D721Med (cell line): ENCODE measurements at regions not wholly inside any gene's neighbourhood (a gene's known extent, or its start where the extent isn't known, plus 50 kb on each side); places are given as distances from the start of the nearest gene placed in this dataset.

Experiments
- DNase-seq: peaks from one replicate; pipeline ENCODE4 v3.0.0; 2011; ENCODE audit warnings: low spot score; ENCODE audit not compliant: insufficient read length
- FAIRE-seq: peaks from 2 replicates; lab custom pipeline; 2011; peaks lifted over from hg19 to GRCh38; lab: Jason Lieb, UNC
- CTCF ChIP-seq: IDR thresholded peaks from 2 replicates; pipeline ENCODE4 v1.5.1; 2012; ENCODE audit warnings: mild to moderate bottlenecking, control low read depth; ENCODE audit not compliant: insufficient read depth; ENCODE audit errors: missing control alignments

DNA sequence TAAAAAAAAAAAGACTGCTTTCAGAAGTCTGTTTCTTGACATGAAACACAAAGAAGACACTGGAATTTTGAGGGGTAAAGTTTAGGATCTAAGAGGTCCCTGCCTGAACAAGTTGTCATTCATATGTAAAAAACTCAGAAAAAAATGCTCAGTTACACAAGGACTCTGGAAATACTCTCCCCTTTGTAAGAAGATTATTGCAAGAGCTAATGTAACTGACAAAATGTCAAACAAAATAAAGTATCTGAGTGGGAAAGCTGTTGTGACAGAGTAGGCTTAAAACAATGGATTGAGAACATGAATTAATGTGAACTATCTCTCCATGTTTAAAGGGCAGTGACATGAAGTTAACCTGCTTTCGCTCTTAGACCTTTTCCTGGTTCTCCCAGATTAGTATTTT lies 416.7 kb upstream of the TYRP1 start:
- DNase-seq = no peak
- no peak for TF ChIP-seq CTCF
- FAIRE-seq = no peak

GRCh38 chr9:12289711-12290110 lies 403.5 kb upstream of the TYRP1 start:
- no peak for FAIRE-seq
- no peak for TF ChIP-seq CTCF
- no peak for DNase-seq

DNA sequence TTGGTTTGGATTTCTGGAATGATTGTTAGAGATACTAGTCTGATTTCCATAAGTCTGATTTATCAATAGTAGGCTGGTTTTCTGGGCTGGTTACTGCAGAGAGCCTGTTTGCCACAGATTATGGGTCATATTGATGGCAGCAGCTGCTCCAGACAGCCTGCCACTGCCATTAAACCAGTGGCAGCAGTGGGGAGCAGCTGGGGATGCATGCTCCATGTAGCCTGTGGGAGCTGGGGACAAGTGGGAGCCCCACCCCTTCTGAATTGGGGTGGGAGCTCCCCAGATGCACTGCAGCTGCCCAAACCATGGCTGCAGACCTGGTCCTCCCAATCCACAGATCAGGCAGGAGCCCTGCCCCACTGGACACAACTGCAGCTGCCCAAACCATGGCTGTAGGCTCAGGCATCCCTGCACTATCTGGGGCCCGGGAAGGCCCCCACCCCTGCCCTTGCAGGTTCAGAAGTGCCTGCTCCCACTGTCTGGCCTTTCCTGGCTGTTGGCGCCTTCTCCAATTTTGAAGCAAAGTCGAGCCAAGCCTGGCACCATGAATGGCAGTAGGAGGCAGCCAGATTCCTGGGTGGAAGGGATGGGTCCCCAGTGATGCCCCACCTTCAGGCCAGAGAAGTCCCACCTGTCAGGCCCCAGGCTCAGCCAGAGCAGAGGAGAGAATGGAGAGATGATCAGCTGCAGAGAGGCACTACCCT lies 402.9 kb upstream of the TYRP1 start:
- no peak for FAIRE-seq
- DNase-seq = no peak
- no peak for TF ChIP-seq CTCF

- no peak for FAIRE-seq
These were observed 388.0 kb upstream of the TYRP1 start for GRCh38 chr9:12305211-12305610.

DNA sequence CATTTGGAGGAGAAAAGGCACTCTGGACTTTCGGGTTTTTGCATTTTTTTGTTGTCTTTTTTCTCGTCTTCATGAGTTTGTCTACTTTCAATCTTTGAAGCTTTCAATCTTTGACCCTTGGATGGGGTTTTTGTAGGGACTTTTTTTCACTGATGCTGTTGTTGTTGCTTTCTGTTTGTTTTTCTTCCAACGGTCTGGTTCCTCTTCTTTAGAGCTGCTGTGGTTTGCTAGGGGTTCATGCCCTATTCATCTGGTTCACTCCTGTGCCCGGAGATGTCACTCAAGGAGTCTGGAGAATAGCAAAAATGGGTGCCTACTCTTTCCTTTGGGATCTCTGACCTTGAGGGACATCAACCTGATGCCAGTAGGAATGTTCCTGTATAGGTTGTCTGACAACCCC lies 378.6 kb upstream of the TYRP1 start:
- DNase-seq (no peak), FAIRE-seq (no peak)

More at GRCh38 chr9:12305211-12305610, 388.0 kb upstream of the TYRP1 start:
- no peak for TF ChIP-seq CTCF
- DNase-seq = no peak

GRCh38 chr9:12318732-12319685 lies 374.2 kb upstream of the TYRP1 start:
- TF ChIP-seq CTCF = no peak
- FAIRE-seq (no peak), DNase-seq (no peak)

More for the DNA sequence above, 378.6 kb upstream of the TYRP1 start:
- TF ChIP-seq CTCF = no peak
